ENCODE measurements at regions not wholly inside any gene's neighbourhood (a gene's known extent, or its start where the extent isn't known, plus 50 kb on each side); places are given as distances from the start of the nearest gene placed in this dataset.

- H3K27ac ChIP-seq, result no peak overlapping the region
- no peaks in the 10 kb centered on the region for H3K36me3 ChIP-seq (ENCODE audit: low read depth)
- BruUV-seq (replicated peaks), result no TSS peak
- no peaks in the 10 kb centered on the region for H3K79me2 ChIP-seq (ENCODE audit: low read depth)
- no peak for TF ChIP-seq CTCF (conservative IDR thresholded peaks at IDR 0.05)
- no peak for TF ChIP-seq EZH2 (IDR thresholded peaks at IDR 0.05; ENCODE audit: low read depth)
- no peaks in the 10 kb centered on the region for H3K4me1 ChIP-seq (replicated peaks; ENCODE audit: insufficient read depth)
- H4K20me1 ChIP-seq (ENCODE audit: insufficient read depth), result no peaks in the 10 kb centered on the region
- H3K4me3 ChIP-seq, result no peak overlapping the region
- no peaks in the 10 kb centered on the region for H3K9me3 ChIP-seq (ENCODE audit: insufficient read depth, low read depth)
- H3K9me2 ChIP-seq (ENCODE audit: insufficient read depth), result no peaks in the 10 kb centered on the region
- no peaks in the 10 kb centered on the region for H3F3A ChIP-seq (ENCODE audit: insufficient read depth, low read depth)
- intact Hi-C loops (cut with micrococcal nuclease; ENCODE audit: unreplicated experiment), result no loop called here
- H3K4me2 ChIP-seq, result no peak overlapping the region
- POLR2A ChIA-PET (ENCODE audit: unreplicated experiment), result no interaction called here
- DNase-seq, result no peak
- CTCF ChIA-PET, result no interaction called here
- H2AFZ ChIP-seq, result no peak overlapping the region
- H3K27me3 ChIP-seq (ENCODE audit: insufficient read depth, low read depth), result no peaks in the 10 kb centered on the region
Observed at GRCh38 chr10:4093438-4093837, 308.4 kb upstream of the KLF6 start.

GRCh38 chr10:4088354-4089066, 303.5 kb upstream of the KLF6 start:
- ChIA-PET POLR2A (ENCODE audit: unreplicated experiment) (interaction anchor here (0.5 kb wide), 1 partner anchor 217 kb away, joined by 8 read pairs; no protein-coding TSS in a partner anchor), CTCF (no interaction called here)
- H3K79me2 ChIP-seq (ENCODE audit: low read depth), result no peaks in the 10 kb centered on the region
- no peaks in the 10 kb centered on the region for H3K9me3 ChIP-seq (ENCODE audit: insufficient read depth, low read depth)
- H3K36me3 ChIP-seq (ENCODE audit: low read depth), result no peaks in the 10 kb centered on the region
- H3K27ac ChIP-seq, result no peak overlapping the region
- H2AFZ ChIP-seq, result no peak overlapping the region
- intact Hi-C loops (cut with micrococcal nuclease; ENCODE audit: unreplicated experiment), result no loop called here
- H3K9me2 ChIP-seq (ENCODE audit: insufficient read depth), result no peaks in the 10 kb centered on the region
- no peak overlapping the region for H3K4me3 ChIP-seq
- H3K27me3 ChIP-seq (ENCODE audit: insufficient read depth, low read depth), result no peaks in the 10 kb centered on the region
- BruUV-seq (replicated peaks), result no TSS peak
- H3K4me2 ChIP-seq, result no peak overlapping the region
- DNase-seq, result no peak
- no peaks in the 10 kb centered on the region for H4K20me1 ChIP-seq (ENCODE audit: insufficient read depth)
- no peaks in the 10 kb centered on the region for H3F3A ChIP-seq (ENCODE audit: insufficient read depth, low read depth)
- no peaks in the 10 kb centered on the region for H3K4me1 ChIP-seq (replicated peaks; ENCODE audit: insufficient read depth)
- no peak for TF ChIP-seq EZH2 (IDR thresholded peaks at IDR 0.05; ENCODE audit: low read depth)
- no peak for TF ChIP-seq CTCF (conservative IDR thresholded peaks at IDR 0.05)

GRCh38 chr10:4086131-4086898, 301.3 kb upstream of the KLF6 start:
- TF ChIP-seq CTCF (conservative IDR thresholded peaks at IDR 0.05) (no peak), EZH2 (IDR thresholded peaks at IDR 0.05; ENCODE audit: low read depth) (no peak)
- no peaks in the 10 kb centered on the region for H3K79me2 ChIP-seq (ENCODE audit: low read depth)
- H4K20me1 ChIP-seq (ENCODE audit: insufficient read depth), result no peaks in the 10 kb centered on the region
- H3K9me2 ChIP-seq (ENCODE audit: insufficient read depth), result no peaks in the 10 kb centered on the region
- H3K4me2 ChIP-seq, result no peak overlapping the region
- H3K36me3 ChIP-seq (ENCODE audit: low read depth), result no peaks in the 10 kb centered on the region
- no peaks in the 10 kb centered on the region for H3K27me3 ChIP-seq (ENCODE audit: insufficient read depth, low read depth)
- DNase-seq, result no peak
- H3K4me3 ChIP-seq, result no peak overlapping the region
- H3K4me1 ChIP-seq (replicated peaks; ENCODE audit: insufficient read depth), result no peaks in the 10 kb centered on the region
- H3F3A ChIP-seq (ENCODE audit: insufficient read depth, low read depth), result no peaks in the 10 kb centered on the region
- H2AFZ ChIP-seq, result no peak overlapping the region
- H3K9me3 ChIP-seq (ENCODE audit: insufficient read depth, low read depth), result no peaks in the 10 kb centered on the region
- POLR2A ChIA-PET (ENCODE audit: unreplicated experiment), result no interaction called here
- intact Hi-C loops (cut with micrococcal nuclease; ENCODE audit: unreplicated experiment), result no loop called here
- no peak overlapping the region for H3K27ac ChIP-seq
- CTCF ChIA-PET, result no interaction called here
- no TSS peak for BruUV-seq (replicated peaks)
